K562 (cell line): ENCODE measurements at regions not wholly inside any gene's neighbourhood (a gene's known extent, or its start where the extent isn't known, plus 50 kb on each side); places are given as distances from the start of the nearest gene placed in this dataset.

Source experiments
- ATAC-seq: fragments of 200-7000 bp; cut with Tn5 transposase; 3 replicates; pipeline ENCODE4 v1.9.1; 2020; ENCODE audit warnings: moderate library complexity
- BruUV-seq: library from RNA; stranded (reverse); fragments of 400-500 nt; replicated peaks from 2 replicates; lab custom pipeline; 2021; lab: Mats Ljungman, UMichigan
- CTCF ChIA-PET: fragments of 300-600 bp; formaldehyde crosslinking; extraction: SDS; loops from one replicate; lab custom pipeline; 2021; ENCODE audit warnings: low intra/inter-chr PET ratio; lab: Yijun Ruan, JAX
- POLR2A ChIA-PET: fragments of 300-600, 350-650 bp; sonication (Branson Sonifier 250); formaldehyde crosslinking; extraction: SDS; loops from one replicate; lab custom pipeline; 2021; ENCODE audit warnings: antibody characterized with exemption, inconsistent platforms; lab: Yijun Ruan, JAX
- DNase-seq, 4 experiments: peaks; one replicate each; pipeline versions ENCODE4 v3.0.0 to v3.0.0-alpha.2; 2011 to 2018; ENCODE audit warnings: low spot score in 3 of 4, mixed read lengths in 3 of 4; ENCODE audit errors: extremely low read depth in 1 of 4
- FAIRE-seq: peaks from 2 replicates; lab custom pipeline; 2011; peaks lifted over from hg19 to GRCh38; lab: Jason Lieb, UNC
- H2AFZ ChIP-seq: 2 replicates; pipeline ENCODE4 v1.6.0; 2011; ENCODE audit warnings: low read depth, low read length, control low read depth, inconsistent platforms
- H3K27ac ChIP-seq: fragments of 200-600 bp; 3 replicates; pipeline ENCODE4 v1.8.0; 2011; ENCODE audit warnings: low read depth, mild to moderate bottlenecking, control low read depth, inconsistent platforms, low read length, moderate library complexity, mixed read lengths; ENCODE audit errors: extremely low read depth
- H3K27me3 ChIP-seq, 2 experiments: fragments of 300-600 bp in 1 of 2; 2 replicates in 1 of 2; 3 replicates in 1 of 2; pipeline versions ENCODE4 v1.6.0 to v1.8.0; 2011; ENCODE audit warnings: inconsistent platforms in 2 of 2, low read length in 2 of 2, mild to moderate bottlenecking in 1 of 2, mixed read lengths in 1 of 2, moderate library complexity in 1 of 2; ENCODE audit not compliant: control insufficient read depth in 2 of 2, insufficient read depth in 2 of 2
- H3K36me3 ChIP-seq: fragments of 300-600 bp; 3 replicates; pipeline ENCODE4 v1.8.0; 2011; ENCODE audit warnings: mild to moderate bottlenecking, low read length, inconsistent platforms; ENCODE audit not compliant: control insufficient read depth, insufficient read depth
- H3K4me1 ChIP-seq, 2 experiments: fragments of 200-600 bp in 1 of 2; replicated peaks in 1 of 2; 2 replicates in 1 of 2; 3 replicates in 1 of 2; pipeline versions ENCODE4 v1.5.1 to v1.8.0; 2011; ENCODE audit warnings: inconsistent platforms in 2 of 2, low read length in 2 of 2, mild to moderate bottlenecking in 1 of 2, mixed read lengths in 1 of 2, moderate library complexity in 1 of 2; ENCODE audit not compliant: control insufficient read depth in 2 of 2, insufficient read depth in 2 of 2
- H3K4me2 ChIP-seq: 2 replicates; pipeline ENCODE4 v1.6.1; 2011; ENCODE audit warnings: low read length, control low read depth, inconsistent platforms, mixed read lengths; ENCODE audit not compliant: insufficient read depth
- H3K4me3 ChIP-seq: fragments of 200-600 bp; sonication (generic), shearing (Covaris generic); 2 replicates; pipeline ENCODE4 v1.5.1; 2016; ENCODE audit warnings: control low read depth, inconsistent platforms
- H3K79me2 ChIP-seq: fragments of 200-600 bp; 3 replicates; pipeline ENCODE4 v1.8.0; 2011; ENCODE audit warnings: low read length, inconsistent platforms; ENCODE audit not compliant: control insufficient read depth, insufficient read depth
- H3K9ac ChIP-seq, 2 experiments: 2 replicates each; pipeline versions ENCODE4 v1.6.0 to v1.6.1; 2011; ENCODE audit warnings: low read depth in 2 of 2, low read length in 2 of 2, control low read depth in 1 of 2, inconsistent platforms in 1 of 2, mild to moderate bottlenecking in 1 of 2, mixed read lengths in 1 of 2; ENCODE audit not compliant: insufficient read depth in 1 of 2
- H3K9me1 ChIP-seq: one replicate; pipeline ENCODE4 v1.6.0; 2011; ENCODE audit warnings: inconsistent platforms, mild to moderate bottlenecking, low read length, moderate library complexity; ENCODE audit not compliant: control insufficient read depth, insufficient read depth
- H3K9me3 ChIP-seq: replicated peaks from 2 replicates; pipeline ENCODE4 v1.5.1; 2011; ENCODE audit warnings: low read depth, low read length, inconsistent platforms; ENCODE audit not compliant: control insufficient read depth, insufficient read depth
- H4K20me1 ChIP-seq: replicated peaks from 2 replicates; pipeline ENCODE4 v1.6.1; 2011; ENCODE audit warnings: low read length, inconsistent platforms, mixed read lengths; ENCODE audit not compliant: control insufficient read depth, insufficient read depth
- ARID3A ChIP-seq: IDR thresholded peaks from 2 replicates; pipeline ENCODE4 v1.6.1; 2012; ENCODE audit warnings: low read depth, low read length, improper control_type of control experiment, borderline replicate concordance
- BRF1 ChIP-seq: IDR thresholded peaks from 3 replicates; pipeline ENCODE4 v1.6.1; 2011; ENCODE audit warnings: borderline replicate concordance, mild to moderate bottlenecking; ENCODE audit not compliant: insufficient read length; ENCODE audit errors: extremely low read depth
- E2F3 ChIP-seq: fragments of 250-450 bp; sonication (Bioruptor Pico); IDR thresholded peaks from 2 replicates; pipeline ENCODE4 v1.4.0; 2020; ENCODE audit warnings: mild to moderate bottlenecking
- ETS2 ChIP-seq: IDR thresholded peaks from 2 replicates; pipeline ENCODE4 v1.6.1; 2016; ENCODE audit warnings: borderline replicate concordance, missing genetic modification characterization, mild to moderate bottlenecking, moderate library complexity, missing compliant biosample characterization; ENCODE audit not compliant: poor library complexity, severe bottlenecking
- GATAD2B ChIP-seq: fragments of 450-650 bp; IDR thresholded peaks from 2 replicates; pipeline ENCODE4 v1.6.1; 2017; ENCODE audit warnings: mild to moderate bottlenecking, borderline replicate concordance
- NELFE ChIP-seq: IDR thresholded peaks from 2 replicates; pipeline ENCODE4 v1.6.1; 2011; ENCODE audit warnings: mild to moderate bottlenecking; ENCODE audit not compliant: insufficient read depth, insufficient read length
- REST ChIP-seq, 2 experiments: fragments of 450-650 bp; formaldehyde crosslinking in 1 of 2; IDR thresholded peaks; 2 replicates each; pipeline versions ENCODE4 v1.4.0 to v1.6.1; 2014 to 2020; ENCODE audit warnings: mild to moderate bottlenecking in 2 of 2, borderline replicate concordance in 1 of 2, low read depth in 1 of 2
- WGBS: fragments of 100-300 bp; shearing (Covaris generic); methylation state at CpG from one replicate; pipeline ENCODE4 v1.1.6; 2016; ENCODE audit warnings: low coverage, mixed read lengths; ENCODE audit not compliant: insufficient coverage; ENCODE audit errors: missing lambda C conversion rate; 5-methylcytosine and 5-hydroxymethylcytosine counted together
- in situ Hi-C: fragments of 300-500 bp; cut with MboI; formaldehyde crosslinking; loops from 4 replicates; pipeline ENCODE4 v1.15.0; 2018; ENCODE audit warnings: inconsistent platforms, mixed read lengths
- intact Hi-C: fragments of 100-400 bp; cut with micrococcal nuclease; formaldehyde crosslinking; loops from 2 replicates; pipeline ENCODE4 v1.14.2; 2022
- TF ChIP-seq, protein P1 (sequence below), 3 experiments: IDR thresholded peaks in 2 of 3; conservative IDR thresholded peaks in 1 of 3; 2 replicates each; pipeline ENCODE4 v1.5.1; 2011 to 2012; ENCODE audit warnings: low read length in 3 of 3, mild to moderate bottlenecking in 3 of 3, control low read depth in 2 of 3, improper control_type of control experiment in 1 of 3, inconsistent platforms in 1 of 3, low read depth in 1 of 3, mixed read lengths in 1 of 3, moderate library complexity in 1 of 3; ENCODE audit not compliant: insufficient read depth in 2 of 3

- Histone ChIP-seq H3K9me1 (no peaks in the 10 kb centered on the region), H3K79me2 (no peaks in the 10 kb centered on the region), H3K9ac (no peak overlapping the region), H3K27me3 (no peaks in the 10 kb centered on the region), H3K27ac (no peak overlapping the region), H4K20me1 (no peaks in the 10 kb centered on the region), H3K4me2 (no peak overlapping the region), H2AFZ (no peak overlapping the region), H3K36me3 (no peaks in the 10 kb centered on the region), H3K9me3 (no peaks in the 10 kb centered on the region; the same call in 1 of the 2 replicates), H3K4me3 (no peak overlapping the region), H3K4me1 (no peaks in the 10 kb centered on the region)
- FAIRE-seq, result peak; percentile 44
- intact Hi-C loops (loop anchor here (1.0 to 10.0 kb wide), 3 partner anchors 1177 to 1735 kb away; no protein-coding TSS in a partner anchor), in situ Hi-C loops (loop anchor here (5.0 to 10.0 kb wide), 2 partner anchors 1175 to 1412 kb away; no protein-coding TSS in a partner anchor)
- ATAC-seq, result no peak
- ChIA-PET POLR2A (no interaction called here), CTCF (interaction anchor here (1.7 to 2.5 kb wide), 2 partner anchors 1178 to 1412 kb away, joined by 6 to 7 read pairs; no protein-coding TSS in a partner anchor)
- peak in 1 of 4 experiments; percentile 25 for DNase-seq
- no TSS peak for BruUV-seq
- 0% methylated on average over 3 of the region's 3 CpGs for WGBS
- TF ChIP-seq, protein P1, sequence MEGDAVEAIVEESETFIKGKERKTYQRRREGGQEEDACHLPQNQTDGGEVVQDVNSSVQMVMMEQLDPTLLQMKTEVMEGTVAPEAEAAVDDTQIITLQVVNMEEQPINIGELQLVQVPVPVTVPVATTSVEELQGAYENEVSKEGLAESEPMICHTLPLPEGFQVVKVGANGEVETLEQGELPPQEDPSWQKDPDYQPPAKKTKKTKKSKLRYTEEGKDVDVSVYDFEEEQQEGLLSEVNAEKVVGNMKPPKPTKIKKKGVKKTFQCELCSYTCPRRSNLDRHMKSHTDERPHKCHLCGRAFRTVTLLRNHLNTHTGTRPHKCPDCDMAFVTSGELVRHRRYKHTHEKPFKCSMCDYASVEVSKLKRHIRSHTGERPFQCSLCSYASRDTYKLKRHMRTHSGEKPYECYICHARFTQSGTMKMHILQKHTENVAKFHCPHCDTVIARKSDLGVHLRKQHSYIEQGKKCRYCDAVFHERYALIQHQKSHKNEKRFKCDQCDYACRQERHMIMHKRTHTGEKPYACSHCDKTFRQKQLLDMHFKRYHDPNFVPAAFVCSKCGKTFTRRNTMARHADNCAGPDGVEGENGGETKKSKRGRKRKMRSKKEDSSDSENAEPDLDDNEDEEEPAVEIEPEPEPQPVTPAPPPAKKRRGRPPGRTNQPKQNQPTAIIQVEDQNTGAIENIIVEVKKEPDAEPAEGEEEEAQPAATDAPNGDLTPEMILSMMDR (IDR thresholded peaks at IDR 0.05 in 2 of 3, conservative IDR thresholded peaks at IDR 0.05 in 1 of 3; ENCODE audit: insufficient read depth in 2 of 3, low read depth in 1 of 3, low read length in 3 of 3), result peak in 1 of 3 experiments; percentile 50; a peak in 2 of 6 replicates
- TF ChIP-seq GATAD2B (0 out of 2 replicates have a peak, but pooled peaks have one; percentile 26), ARID3A (peak; percentile 76; the same call in 1 of the 2 replicates), E2F3 (no peak), REST (IDR thresholded peaks at IDR 0.05; ENCODE audit: borderline replicate concordance) (peak; percentile 18; the same call in 1 of the 2 replicates), REST (CRISPR knock-in tag; IDR thresholded peaks at IDR 0.05; ENCODE audit: low read depth) (no peak), NELFE (no peak), ETS2 (tag) (no peak), BRF1 (no peak)
These were observed 592.5 kb downstream of the ARL4A start for GRCh38 chr7:13279854-13280435.
